ENCODE measurements at regions not wholly inside any gene's neighbourhood (a gene's known extent, or its start where the extent isn't known, plus 50 kb on each side); places are given as distances from the start of the nearest gene placed in this dataset.
"Not testable (repeated sequence)": the region's sequence is repeated elsewhere in the genome, so short reads cannot be mapped to it uniquely, and the experiment has no call there.

GRCh38 chr2:139439100-139439499 is 658.9 kb upstream of the NXPH2 start:
- ATAC-seq (no peak), DNase-seq (no peak), FAIRE-seq (no peak)
- TF ChIP-seq CTCF (IDR thresholded peaks at IDR 0.05) = no peak
- H3K4me1 ChIP-seq = no peaks in the 10 kb centered on the region
- no peak overlapping the region for H3K27ac ChIP-seq
- intact Hi-C loops (cut with DNase I) = no loop called here
- H3K9me3 ChIP-seq = no peaks in the 10 kb centered on the region
- H3K36me3 ChIP-seq = no peaks in the 10 kb centered on the region
- H3K4me3 ChIP-seq = no peak overlapping the region
- H3K27me3 ChIP-seq = no peaks in the 10 kb centered on the region

- no peak for ATAC-seq
Observed at GRCh38 chr2:139438478-139438877, 658.3 kb upstream of the NXPH2 start.

GRCh38 chr2:139427164-139427563 is 647.0 kb upstream of the NXPH2 start:
- 50 to 60% methylated on average over 4 of the region's 4 CpGs for WGBS, 2 donors
- intact Hi-C loops (cut with DNase I) = no loop called here
- FAIRE-seq (no peak), DNase-seq (no peak), ATAC-seq (no peak)
- H3K4me1 ChIP-seq = no peaks in the 10 kb centered on the region
- no peak overlapping the region for H3K4me3 ChIP-seq
- no peaks in the 10 kb centered on the region for H3K27me3 ChIP-seq
- no peak for TF ChIP-seq CTCF (IDR thresholded peaks at IDR 0.05)
- peaks cover 0 to 4% (median 0%) of the 10 kb centered on the region in 4 donors for H3K9me3 ChIP-seq
- no peak overlapping the region for H3K27ac ChIP-seq
- H3K36me3 ChIP-seq = no peaks in the 10 kb centered on the region

More at GRCh38 chr2:139438478-139438877, 658.3 kb upstream of the NXPH2 start:
- Histone ChIP-seq H3K27me3 (no peaks in the 10 kb centered on the region), H3K4me1 (no peaks in the 10 kb centered on the region), H3K4me3 (no peak overlapping the region), H3K36me3 (no peaks in the 10 kb centered on the region), H3K9me3 (no peaks in the 10 kb centered on the region), H3K27ac (no peak overlapping the region)
- FAIRE-seq (no peak), DNase-seq (no peak)
- TF ChIP-seq CTCF (IDR thresholded peaks at IDR 0.05) = no peak
- intact Hi-C loops (cut with DNase I) = no loop called here
- 46 to 69% methylated on average over 3 of the region's 3 CpGs for WGBS, 2 donors

GRCh38 chr2:139424101-139424500 is 643.9 kb upstream of the NXPH2 start:
- FAIRE-seq (no peak), DNase-seq (no peak), ATAC-seq (no peak)
- no peaks in the 10 kb centered on the region for H3K4me1 ChIP-seq
- H3K27me3 ChIP-seq = no peaks in the 10 kb centered on the region
- no peak overlapping the region for H3K27ac ChIP-seq
- no peaks in the 10 kb centered on the region for H3K36me3 ChIP-seq
- intact Hi-C loops (cut with DNase I) = no loop called here
- no peak for TF ChIP-seq CTCF (IDR thresholded peaks at IDR 0.05)
- no peak overlapping the region for H3K4me3 ChIP-seq
- H3K9me3 ChIP-seq = no peaks in the 10 kb centered on the region
- WGBS, 2 donors = 13 to 14% methylated on average over 2 of the region's 2 CpGs

- FAIRE-seq (no peak), ATAC-seq (no peak)
- 79 to 83% methylated on average over 8 of the region's 8 CpGs for WGBS, 2 donors
Observed at GRCh38 chr2:139411236-139411635, 631.0 kb upstream of the NXPH2 start.

GRCh38 chr2:139410833-139411174 is 630.6 kb upstream of the NXPH2 start:
- ATAC-seq; H3K27me3 ChIP-seq; H3K9me3 ChIP-seq; FAIRE-seq; H3K36me3 ChIP-seq; DNase-seq; H3K4me1 ChIP-seq; H3K27ac ChIP-seq; intact Hi-C loops (cut with DNase I); H3K4me3 ChIP-seq: not testable (repeated sequence)
- WGBS, 2 donors = 80 to 86% methylated on average over 15 of the region's 15 CpGs

More at GRCh38 chr2:139411236-139411635, 631.0 kb upstream of the NXPH2 start:
- no peaks in the 10 kb centered on the region for H3K36me3 ChIP-seq
- no peaks in the 10 kb centered on the region for H3K4me1 ChIP-seq
- intact Hi-C loops (cut with DNase I) = no loop called here
- no peak overlapping the region for H3K27ac ChIP-seq
- no peak for TF ChIP-seq CTCF (IDR thresholded peaks at IDR 0.05)
- H3K4me3 ChIP-seq = no peak overlapping the region
- no peak for DNase-seq
- no peaks in the 10 kb centered on the region for H3K9me3 ChIP-seq
- H3K27me3 ChIP-seq = no peaks in the 10 kb centered on the region

- FAIRE-seq; ATAC-seq; H3K4me3 ChIP-seq; H3K9me3 ChIP-seq; H3K36me3 ChIP-seq; H3K27ac ChIP-seq; H3K27me3 ChIP-seq; H3K4me1 ChIP-seq; intact Hi-C loops (cut with DNase I): not testable (repeated sequence)
- DNase-seq = peak in 1 of 6 donors; percentile 43
- 89 to 92% methylated on average over 38 to 45 of the region's 45 CpGs for WGBS, 2 donors
Observed at GRCh38 chr2:139410147-139410832, 630.1 kb upstream of the NXPH2 start.

Measured in pancreas (tissue), 10 donors.